IMR-90 (cell line): ENCODE measurements at regions not wholly inside any gene's neighbourhood (a gene's known extent, or its start where the extent isn't known, plus 50 kb on each side); places are given as distances from the start of the nearest gene placed in this dataset.

Source experiments
- CHD1 ChIP-seq: IDR thresholded peaks from 2 replicates; pipeline ENCODE4 v1.6.1; 2012; ENCODE audit warnings: low read depth, low read length, improper control_type of control experiment
- FOS ChIP-seq: fragments of 150-350 bp; IDR thresholded peaks from 2 replicates; pipeline ENCODE4 v1.6.1; 2016; ENCODE audit warnings: low read depth, low read length
- MAZ ChIP-seq: IDR thresholded peaks from 2 replicates; pipeline ENCODE4 v1.6.1; 2012; ENCODE audit warnings: low read depth, mild to moderate bottlenecking, low read length, improper control_type of control experiment, moderate library complexity, borderline replicate concordance
- MXI1 ChIP-seq: IDR thresholded peaks from 2 replicates; pipeline ENCODE4 v1.6.1; 2012; ENCODE audit warnings: low read depth, mild to moderate bottlenecking, low read length, moderate library complexity, borderline replicate concordance
- POLR2A ChIP-seq: IDR thresholded peaks from 2 replicates; pipeline ENCODE4 v1.6.1; 2012; ENCODE audit warnings: mild to moderate bottlenecking, low read depth, low read length
- RAD21 ChIP-seq: IDR thresholded peaks from 2 replicates; pipeline ENCODE4 v1.6.1; 2012; ENCODE audit warnings: low read length, improper control_type of control experiment
- RCOR1 ChIP-seq: IDR thresholded peaks from 2 replicates; pipeline ENCODE4 v1.6.1; 2012; ENCODE audit warnings: mild to moderate bottlenecking, low read length, improper control_type of control experiment; ENCODE audit not compliant: insufficient replicate concordance
- RFX5 ChIP-seq: IDR thresholded peaks from 2 replicates; pipeline ENCODE4 v1.8.0; 2012; ENCODE audit warnings: low read depth, mild to moderate bottlenecking, low read length, moderate library complexity
- USF2 ChIP-seq: fragments of 150-350 bp; IDR thresholded peaks from 2 replicates; pipeline ENCODE4 v1.6.1; 2017; ENCODE audit warnings: mild to moderate bottlenecking, antibody characterized with exemption, low read length, low read depth
- TF ChIP-seq, protein P1 (sequence below): conservative IDR thresholded peaks from 2 replicates; pipeline ENCODE4 v1.5.1; 2012; ENCODE audit warnings: mild to moderate bottlenecking, low read depth, low read length, improper control_type of control experiment
- TF ChIP-seq, protein P2 (sequence below): fragments of 150-350 bp; IDR thresholded peaks from 2 replicates; pipeline ENCODE4 v1.6.1; 2016; ENCODE audit warnings: low read depth, mild to moderate bottlenecking, low read length, moderate library complexity, borderline replicate concordance

- TF ChIP-seq, protein P1, sequence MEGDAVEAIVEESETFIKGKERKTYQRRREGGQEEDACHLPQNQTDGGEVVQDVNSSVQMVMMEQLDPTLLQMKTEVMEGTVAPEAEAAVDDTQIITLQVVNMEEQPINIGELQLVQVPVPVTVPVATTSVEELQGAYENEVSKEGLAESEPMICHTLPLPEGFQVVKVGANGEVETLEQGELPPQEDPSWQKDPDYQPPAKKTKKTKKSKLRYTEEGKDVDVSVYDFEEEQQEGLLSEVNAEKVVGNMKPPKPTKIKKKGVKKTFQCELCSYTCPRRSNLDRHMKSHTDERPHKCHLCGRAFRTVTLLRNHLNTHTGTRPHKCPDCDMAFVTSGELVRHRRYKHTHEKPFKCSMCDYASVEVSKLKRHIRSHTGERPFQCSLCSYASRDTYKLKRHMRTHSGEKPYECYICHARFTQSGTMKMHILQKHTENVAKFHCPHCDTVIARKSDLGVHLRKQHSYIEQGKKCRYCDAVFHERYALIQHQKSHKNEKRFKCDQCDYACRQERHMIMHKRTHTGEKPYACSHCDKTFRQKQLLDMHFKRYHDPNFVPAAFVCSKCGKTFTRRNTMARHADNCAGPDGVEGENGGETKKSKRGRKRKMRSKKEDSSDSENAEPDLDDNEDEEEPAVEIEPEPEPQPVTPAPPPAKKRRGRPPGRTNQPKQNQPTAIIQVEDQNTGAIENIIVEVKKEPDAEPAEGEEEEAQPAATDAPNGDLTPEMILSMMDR = no peak
- TF ChIP-seq RAD21 = no peak
- TF ChIP-seq POLR2A = no peak
- TF ChIP-seq RCOR1 = no peak
- TF ChIP-seq, protein P2, sequence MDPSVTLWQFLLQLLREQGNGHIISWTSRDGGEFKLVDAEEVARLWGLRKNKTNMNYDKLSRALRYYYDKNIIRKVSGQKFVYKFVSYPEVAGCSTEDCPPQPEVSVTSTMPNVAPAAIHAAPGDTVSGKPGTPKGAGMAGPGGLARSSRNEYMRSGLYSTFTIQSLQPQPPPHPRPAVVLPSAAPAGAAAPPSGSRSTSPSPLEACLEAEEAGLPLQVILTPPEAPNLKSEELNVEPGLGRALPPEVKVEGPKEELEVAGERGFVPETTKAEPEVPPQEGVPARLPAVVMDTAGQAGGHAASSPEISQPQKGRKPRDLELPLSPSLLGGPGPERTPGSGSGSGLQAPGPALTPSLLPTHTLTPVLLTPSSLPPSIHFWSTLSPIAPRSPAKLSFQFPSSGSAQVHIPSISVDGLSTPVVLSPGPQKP = no peak
- TF ChIP-seq FOS = no peak
- no peak for TF ChIP-seq CHD1
- no peak for TF ChIP-seq USF2
- no peak for TF ChIP-seq MAZ
- TF ChIP-seq MXI1 = no peak
- TF ChIP-seq RFX5 = no peak
Measured at GRCh38 chrX:138018145-138018799, 452.3 kb downstream of the ZIC3 start.
